ENCODE measurements at regions not wholly inside any gene's neighbourhood (a gene's known extent, or its start where the extent isn't known, plus 50 kb on each side); places are given as distances from the start of the nearest gene placed in this dataset.
A peak's percentile ranks its signal among the peaks of the same experiment; 100 is the strongest.

GRCh38 chr2:11891028-11891427, 144.6 kb downstream of the LPIN1 start:
- DNase-seq (no peak), ATAC-seq (no peak)
- H3K9me3 ChIP-seq, result peaks cover 0 to 31% (median 15%) of the 10 kb centered on the region in 12 donors
- no peaks in the 10 kb centered on the region for H3K27me3 ChIP-seq
- WGBS, 4 donors, result 76 to 87% (median 80%) methylated on average over 5 of the region's 5 CpGs
- no peak overlapping the region for H3K27ac ChIP-seq
- intact Hi-C loops (cut with DNase I), result no loop called here
- no peak overlapping the region for H3K4me3 ChIP-seq
- no peaks in the 10 kb centered on the region for H3K4me1 ChIP-seq
- H3K36me3 ChIP-seq, result no peaks in the 10 kb centered on the region
- TF ChIP-seq, protein P1, sequence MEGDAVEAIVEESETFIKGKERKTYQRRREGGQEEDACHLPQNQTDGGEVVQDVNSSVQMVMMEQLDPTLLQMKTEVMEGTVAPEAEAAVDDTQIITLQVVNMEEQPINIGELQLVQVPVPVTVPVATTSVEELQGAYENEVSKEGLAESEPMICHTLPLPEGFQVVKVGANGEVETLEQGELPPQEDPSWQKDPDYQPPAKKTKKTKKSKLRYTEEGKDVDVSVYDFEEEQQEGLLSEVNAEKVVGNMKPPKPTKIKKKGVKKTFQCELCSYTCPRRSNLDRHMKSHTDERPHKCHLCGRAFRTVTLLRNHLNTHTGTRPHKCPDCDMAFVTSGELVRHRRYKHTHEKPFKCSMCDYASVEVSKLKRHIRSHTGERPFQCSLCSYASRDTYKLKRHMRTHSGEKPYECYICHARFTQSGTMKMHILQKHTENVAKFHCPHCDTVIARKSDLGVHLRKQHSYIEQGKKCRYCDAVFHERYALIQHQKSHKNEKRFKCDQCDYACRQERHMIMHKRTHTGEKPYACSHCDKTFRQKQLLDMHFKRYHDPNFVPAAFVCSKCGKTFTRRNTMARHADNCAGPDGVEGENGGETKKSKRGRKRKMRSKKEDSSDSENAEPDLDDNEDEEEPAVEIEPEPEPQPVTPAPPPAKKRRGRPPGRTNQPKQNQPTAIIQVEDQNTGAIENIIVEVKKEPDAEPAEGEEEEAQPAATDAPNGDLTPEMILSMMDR (IDR thresholded peaks at IDR 0.05), result no peak
- no peak for TF ChIP-seq POLR2A (IDR thresholded peaks at IDR 0.05)

- Histone ChIP-seq H3K27ac (no peak overlapping the region), H3K4me1 (no peaks in the 10 kb centered on the region), H3K36me3 (no peaks in the 10 kb centered on the region), H3K9me3 (peaks cover 0 to 31% (median 15%) of the 10 kb centered on the region in 12 donors), H3K27me3 (no peaks in the 10 kb centered on the region), H3K4me3 (no peak overlapping the region)
- DNase-seq (no peak), ATAC-seq (no peak)
- 72 to 80% (median 79%) methylated on average over 4 of the region's 4 CpGs for WGBS, 4 donors
- TF ChIP-seq, protein P1 (IDR thresholded peaks at IDR 0.05), result no peak
- TF ChIP-seq POLR2A (IDR thresholded peaks at IDR 0.05), result no peak
- intact Hi-C loops (cut with DNase I), result no loop called here
These were observed 145.4 kb downstream of the LPIN1 start for GRCh38 chr2:11891671-11892440.

DNA sequence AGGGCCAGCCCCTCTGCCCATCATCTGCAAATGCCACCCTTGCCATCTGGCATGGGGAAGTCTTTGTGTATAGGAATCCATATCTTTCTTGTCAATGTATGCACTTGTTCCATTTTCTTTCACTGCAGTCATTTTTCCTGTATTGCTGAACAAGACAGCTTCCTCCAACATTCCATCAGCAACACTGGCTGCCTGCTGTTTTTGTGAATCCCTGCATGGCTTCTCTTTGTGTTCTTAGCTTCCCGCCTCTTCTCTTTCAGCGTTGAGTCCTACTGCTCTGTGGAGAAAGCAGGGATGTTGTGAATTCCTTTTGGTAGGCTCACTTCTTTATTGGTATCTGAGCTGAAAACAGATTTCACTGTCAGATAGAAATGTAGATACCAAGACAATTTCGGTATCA, 150.0 kb downstream of the LPIN1 start:
- Histone ChIP-seq H3K4me3 (no peak overlapping the region), H3K27ac (no peak overlapping the region), H3K4me1 (peaks cover 0 to 11% (median 0%) of the 10 kb centered on the region in 12 donors), H3K9me3 (no peaks in the 10 kb centered on the region), H3K36me3 (no peaks in the 10 kb centered on the region), H3K27me3 (no peaks in the 10 kb centered on the region)
- intact Hi-C loops (cut with DNase I), result no loop called here
- WGBS, 4 donors, result 74 to 80% (median 75%) methylated on average over 3 of the region's 3 CpGs
- ATAC-seq (no peak), DNase-seq (no peak)
- TF ChIP-seq, protein P1 (IDR thresholded peaks at IDR 0.05), result no peak
- TF ChIP-seq POLR2A (IDR thresholded peaks at IDR 0.05), result no peak

GRCh38 chr2:11898576-11898975, 152.1 kb downstream of the LPIN1 start:
- Histone ChIP-seq H3K36me3 (no peaks in the 10 kb centered on the region), H3K27ac (no peak overlapping the region), H3K27me3 (no peaks in the 10 kb centered on the region), H3K4me3 (no peak overlapping the region), H3K4me1 (peaks cover 0 to 20% (median 0%) of the 10 kb centered on the region in 12 donors), H3K9me3 (no peaks in the 10 kb centered on the region)
- DNase-seq (no peak), ATAC-seq (peak in 2 of 4 donors; percentile 29 to 46)
- intact Hi-C loops (cut with DNase I), result no loop called here
- no peak for TF ChIP-seq POLR2A (IDR thresholded peaks at IDR 0.05)
- TF ChIP-seq, protein P1 (IDR thresholded peaks at IDR 0.05), result no peak
- WGBS, 4 donors, result 80 to 95% (median 90%) methylated on average over 3 of the region's 3 CpGs
